Heart right ventricle (tissue), 16 donors: ENCODE measurements at regions not wholly inside any gene's neighbourhood (a gene's known extent, or its start where the extent isn't known, plus 50 kb on each side); places are given as distances from the start of the nearest gene placed in this dataset.

Experiments
- ATAC-seq, 8 donors: fragments of 200-7000 bp; cut with Tn5 transposase; one replicate each; pipeline ENCODE4 v1.9.1; 2020; ENCODE audit warnings: mild to moderate bottlenecking in 8 of 8, moderate library complexity in 8 of 8, moderate number of reproducible peaks in 1 of 8
- DNase-seq, 2 donors: peaks; one replicate each; pipeline ENCODE4 v3.0.0-alpha.2; 2020
- H3K27ac ChIP-seq, 10 donors: fragments of 200-600 bp; sonication (generic) in 2 of 10; one replicate each; pipeline versions ENCODE4 v1.5.0 to v1.8.0; 2020 to 2022; ENCODE audit warnings: mild to moderate bottlenecking in 3 of 10
- H3K27me3 ChIP-seq, 7 donors: fragments of 200-600 bp; one replicate each; pipeline ENCODE4 v1.8.0; 2021 to 2022; ENCODE audit warnings: mild to moderate bottlenecking in 2 of 7
- H3K36me3 ChIP-seq, 9 donors: fragments of 200-600 bp; sonication (generic) in 1 of 9; one replicate each; pipeline versions ENCODE4 v1.5.0 to v1.8.0; 2020 to 2022; ENCODE audit warnings: mild to moderate bottlenecking in 2 of 9
- H3K4me1 ChIP-seq, 9 donors: fragments of 200-600 bp; sonication (generic) in 1 of 9; one replicate each; pipeline versions ENCODE4 v1.5.0 to v1.8.0; 2020 to 2022; ENCODE audit warnings: mild to moderate bottlenecking in 4 of 9
- H3K4me3 ChIP-seq, 10 donors: fragments of 200-600 bp; sonication (generic) in 2 of 10; one replicate each; pipeline versions ENCODE4 v1.5.0 to v1.8.0; 2020 to 2022; ENCODE audit warnings: mild to moderate bottlenecking in 7 of 10, moderate library complexity in 2 of 10
- H3K9me3 ChIP-seq, 11 donors: fragments of 200-600 bp in 10 of 11; sonication (generic) in 2 of 11; one replicate each; pipeline versions ENCODE4 v1.5.0 to v1.8.0; 2013 to 2022; ENCODE audit warnings: mild to moderate bottlenecking in 2 of 11, control low read depth in 1 of 11, moderate library complexity in 1 of 11
- whole genome bisulfite sequencing, 2 donors: extraction: QIAGEN DNeasy Blood & Tissue Kit; methylation state at CpG; one replicate each; pipeline ENCODE4 v1.1.7; 2013; ENCODE audit warnings: inconsistent platforms in 1 of 2; 5-methylcytosine and 5-hydroxymethylcytosine counted together
- intact Hi-C, 10 donors: fragments of 100-400 bp; cut with DNase I; formaldehyde crosslinking; loops; one replicate each; pipeline versions ENCODE4 v1.11.1 to v1.14.2; 2022
- TF ChIP-seq, protein P1 (sequence below), 9 donors: fragments of 200-600 bp; sonication (generic) in 2 of 9; IDR thresholded peaks; one replicate each; pipeline versions ENCODE4 v1.5.0 to v1.8.0; 2021 to 2022; ENCODE audit warnings: antibody characterized with exemption in 9 of 9, mild to moderate bottlenecking in 5 of 9, moderate library complexity in 1 of 9
- donor health status: Arrhythmogenic right ventricular cardiomyopathy.
- donor health status: ischemic (EF 13 %, LVEDD 7.1; RV severe dilation, severe dysfunction).
- donor health status: healthy with polysubstance abuse.
- donor health status: DM: no; HTN: yes; CAD: no.
- donor health status: DM: no; HTN: no; CAD: no.
- donor health status: ischemic (EF 25% LVEDD 6.9; RV normal size, moderate dysfunction).
- donor health status: ischemic (EF 25% LVEDD 5.7; RV mildly dilated, moderate dysfunction).
- donor health status: healthy.
- donor health status: DM: yes; HTN: yes; CAD: no.
- donor health status: Ischemic cardiomyopathy.
- donor health status: ischemic (EF 35%, LVEDD 5.7; RV mildly dilated, moderate dysfunction).
- donor health status: nonischemic (EF 11% LVEDD 7.7; RV severe dilation, severe dysfunction).
- donor health status: DM: yes; HTN: yes; CAD: no.
- donor health status: PGD.
- donor health status: ischemic (EF 29% LVEDD 5.4; RV normal size, mild dysfunction).
- donor health status: nonischemic (EF 23%, LVEDD 6.1; RV moderate dilation, normal function).

- H3K27me3 ChIP-seq, result no peaks in the 10 kb centered on the region
- no peaks in the 10 kb centered on the region for H3K36me3 ChIP-seq
- TF ChIP-seq, protein P1, sequence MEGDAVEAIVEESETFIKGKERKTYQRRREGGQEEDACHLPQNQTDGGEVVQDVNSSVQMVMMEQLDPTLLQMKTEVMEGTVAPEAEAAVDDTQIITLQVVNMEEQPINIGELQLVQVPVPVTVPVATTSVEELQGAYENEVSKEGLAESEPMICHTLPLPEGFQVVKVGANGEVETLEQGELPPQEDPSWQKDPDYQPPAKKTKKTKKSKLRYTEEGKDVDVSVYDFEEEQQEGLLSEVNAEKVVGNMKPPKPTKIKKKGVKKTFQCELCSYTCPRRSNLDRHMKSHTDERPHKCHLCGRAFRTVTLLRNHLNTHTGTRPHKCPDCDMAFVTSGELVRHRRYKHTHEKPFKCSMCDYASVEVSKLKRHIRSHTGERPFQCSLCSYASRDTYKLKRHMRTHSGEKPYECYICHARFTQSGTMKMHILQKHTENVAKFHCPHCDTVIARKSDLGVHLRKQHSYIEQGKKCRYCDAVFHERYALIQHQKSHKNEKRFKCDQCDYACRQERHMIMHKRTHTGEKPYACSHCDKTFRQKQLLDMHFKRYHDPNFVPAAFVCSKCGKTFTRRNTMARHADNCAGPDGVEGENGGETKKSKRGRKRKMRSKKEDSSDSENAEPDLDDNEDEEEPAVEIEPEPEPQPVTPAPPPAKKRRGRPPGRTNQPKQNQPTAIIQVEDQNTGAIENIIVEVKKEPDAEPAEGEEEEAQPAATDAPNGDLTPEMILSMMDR (IDR thresholded peaks at IDR 0.05), result no peak
- H3K9me3 ChIP-seq, result no peaks in the 10 kb centered on the region
- DNase-seq, result no peak
- intact Hi-C loops, result no loop called here
- H3K4me1 ChIP-seq, result peaks cover 0 to 5% (median 0%) of the 10 kb centered on the region in 9 donors
- H3K27ac ChIP-seq, result no peak overlapping the region
- WGBS, 2 donors, result 76 to 81% methylated on average over 3 of the region's 3 CpGs
- no peak for ATAC-seq
- no peak overlapping the region for H3K4me3 ChIP-seq
Measured at GRCh38 chr4:186819342-186820086, 95.9 kb upstream of the FAT1 start.

GRCh38 chr4:186820391-186820891 is 96.8 kb upstream of the FAT1 start:
- Histone ChIP-seq H3K4me3 (no peak overlapping the region), H3K27ac (no peak overlapping the region), H3K9me3 (no peaks in the 10 kb centered on the region), H3K27me3 (no peaks in the 10 kb centered on the region), H3K4me1 (peaks cover 0 to 5% (median 0%) of the 10 kb centered on the region in 9 donors), H3K36me3 (no peaks in the 10 kb centered on the region)
- intact Hi-C loops, result no loop called here
- TF ChIP-seq, protein P1 (IDR thresholded peaks at IDR 0.05), result no peak
- ATAC-seq (no peak), DNase-seq (peak; percentile 22 to 58)
- 28 to 30% methylated on average over 4 of the region's 4 CpGs for WGBS, 2 donors

DNA sequence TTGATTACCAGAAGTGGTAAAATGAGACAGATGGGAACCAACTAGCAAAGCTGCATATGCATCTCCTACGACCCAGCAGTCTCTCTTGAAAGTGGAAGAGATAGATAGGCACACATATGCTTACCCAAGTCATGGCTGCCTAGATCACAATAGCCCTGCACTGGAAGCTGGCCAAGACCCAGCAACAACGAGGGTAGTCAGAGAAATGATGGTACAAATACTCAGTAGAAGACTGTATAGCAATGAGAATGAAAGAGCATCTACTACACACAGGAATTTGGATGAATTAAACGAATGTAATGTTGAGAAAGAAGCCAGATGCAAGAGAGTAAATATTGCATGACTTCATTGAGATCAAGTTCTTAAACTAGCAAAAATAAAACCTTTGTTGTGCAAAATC is 100.3 kb upstream of the FAT1 start:
- Histone ChIP-seq H3K27me3 (no peaks in the 10 kb centered on the region), H3K36me3 (no peaks in the 10 kb centered on the region), H3K4me3 (no peak overlapping the region), H3K9me3 (no peaks in the 10 kb centered on the region), H3K4me1 (peaks cover 0 to 5% (median 0%) of the 10 kb centered on the region in 9 donors), H3K27ac (no peak overlapping the region)
- TF ChIP-seq, protein P1 (IDR thresholded peaks at IDR 0.05), result no peak
- 34 to 39% methylated on average over 3 of the region's 3 CpGs for WGBS, 2 donors
- ATAC-seq (no peak), DNase-seq (no peak)
- intact Hi-C loops, result no loop called here

- intact Hi-C loops, result no loop called here
- TF ChIP-seq, protein P1 (IDR thresholded peaks at IDR 0.05), result no peak
- whole genome bisulfite sequencing, 2 donors, result 70% methylated on average over 3 of the region's 3 CpGs
- Histone ChIP-seq H3K4me3 (no peak overlapping the region), H3K36me3 (no peaks in the 10 kb centered on the region), H3K27me3 (no peaks in the 10 kb centered on the region), H3K9me3 (no peaks in the 10 kb centered on the region), H3K27ac (no peak overlapping the region), H3K4me1 (peaks cover 0 to 5% (median 0%) of the 10 kb centered on the region in 9 donors)
- DNase-seq (no peak), ATAC-seq (no peak)
Measured at GRCh38 chr4:186825069-186825468, 101.4 kb upstream of the FAT1 start.
